Endodermal cell (in vitro differentiated cells): ENCODE measurements at regions not wholly inside any gene's neighbourhood (a gene's known extent, or its start where the extent isn't known, plus 50 kb on each side); places are given as distances from the start of the nearest gene placed in this dataset.

Source experiments
- DNase-seq: peaks from one replicate; pipeline ENCODE4 v3.0.0-alpha.2; 2017
- H3K27ac ChIP-seq: 2 replicates; pipeline ENCODE4 v1.5.1; 2013; ENCODE audit warnings: mild to moderate bottlenecking, low read depth, low read length, moderate library complexity
- H3K27me3 ChIP-seq: 2 replicates; pipeline ENCODE4 v1.6.1; 2013; ENCODE audit warnings: mild to moderate bottlenecking, low read length, moderate library complexity; ENCODE audit not compliant: insufficient read depth, control insufficient read depth, poor library complexity, severe bottlenecking
- H3K36me3 ChIP-seq: 2 replicates; pipeline ENCODE4 v1.7.0; 2013; ENCODE audit warnings: mild to moderate bottlenecking, low read length, moderate library complexity; ENCODE audit not compliant: control insufficient read depth, insufficient read depth
- H3K4me1 ChIP-seq: one replicate; pipeline ENCODE4 v1.7.0; 2013; ENCODE audit warnings: low read length; ENCODE audit not compliant: control insufficient read depth, insufficient read depth
- H3K4me3 ChIP-seq: 2 replicates; pipeline ENCODE4 v1.5.1; 2013; ENCODE audit warnings: mild to moderate bottlenecking, low read length, moderate library complexity
- H3K9ac ChIP-seq: 2 replicates; pipeline ENCODE4 v1.6.1; 2013; ENCODE audit warnings: mild to moderate bottlenecking, low read length, moderate library complexity; ENCODE audit not compliant: poor library complexity, severe bottlenecking; ENCODE audit errors: extremely low read depth
- H3K9me3 ChIP-seq: 2 replicates; pipeline ENCODE4 v1.6.1; 2013; ENCODE audit warnings: mild to moderate bottlenecking, low read length, moderate library complexity; ENCODE audit not compliant: control insufficient read depth
- H3K27ac Mint-ChIP-seq: 2 replicates; pipeline ENCODE4 v1.8.0; 2020; ENCODE audit warnings: mixed read lengths
- H3K27me3 Mint-ChIP-seq: 2 replicates; pipeline ENCODE4 v1.8.0; 2021; ENCODE audit warnings: mild to moderate bottlenecking, mixed read lengths; ENCODE audit not compliant: insufficient read depth
- H3K36me3 Mint-ChIP-seq: 2 replicates; pipeline ENCODE4 v1.8.0; 2020; ENCODE audit warnings: low read depth, mixed read lengths
- H3K4me1 Mint-ChIP-seq: 2 replicates; pipeline ENCODE4 v1.8.0; 2020; ENCODE audit warnings: mixed read lengths
- H3K4me3 Mint-ChIP-seq: 2 replicates; pipeline ENCODE4 v1.8.0; 2020; ENCODE audit warnings: mild to moderate bottlenecking, moderate library complexity, mixed read lengths
- H3K9me3 Mint-ChIP-seq: 2 replicates; pipeline ENCODE4 v1.8.0; 2020; ENCODE audit warnings: mild to moderate bottlenecking, mixed read lengths
- whole genome bisulfite sequencing, 2 experiments: methylation state at CpG; one replicate each; pipeline versions ENCODE4 v1.1.5 to v1.1.7; 2013; ENCODE audit warnings: missing lambda C conversion rate in 2 of 2, mixed read lengths in 1 of 2; ENCODE audit not compliant: insufficient coverage in 1 of 2, insufficient read length in 1 of 2; 5-methylcytosine and 5-hydroxymethylcytosine counted together
- TF ChIP-seq, protein P1 (sequence below): fragments of 200-600 bp; sonication (generic); conservative IDR thresholded peaks from 2 replicates; pipeline ENCODE4 v1.5.0; 2021; ENCODE audit warnings: antibody characterized with exemption, mild to moderate bottlenecking

DNA sequence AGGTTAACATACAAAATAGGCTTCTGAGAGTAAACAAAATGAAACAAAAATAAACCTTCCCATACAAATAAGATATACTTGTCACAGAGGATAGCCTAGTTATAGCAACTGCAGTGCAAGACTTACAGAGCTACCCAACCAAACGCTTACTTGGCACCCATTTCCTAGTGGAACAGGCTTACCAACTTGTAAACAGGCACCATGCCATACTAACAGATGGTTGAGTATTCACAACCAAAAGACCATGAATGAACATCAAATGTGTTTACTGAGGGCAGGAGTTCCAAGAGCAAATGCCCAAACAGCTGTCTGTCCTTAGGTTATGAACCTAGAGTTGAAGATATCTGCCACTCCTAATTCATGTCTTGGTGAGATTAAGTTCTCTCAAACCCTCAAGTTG lies 2629.2 kb downstream of the PCDH7 start:
- TF ChIP-seq, protein P1, sequence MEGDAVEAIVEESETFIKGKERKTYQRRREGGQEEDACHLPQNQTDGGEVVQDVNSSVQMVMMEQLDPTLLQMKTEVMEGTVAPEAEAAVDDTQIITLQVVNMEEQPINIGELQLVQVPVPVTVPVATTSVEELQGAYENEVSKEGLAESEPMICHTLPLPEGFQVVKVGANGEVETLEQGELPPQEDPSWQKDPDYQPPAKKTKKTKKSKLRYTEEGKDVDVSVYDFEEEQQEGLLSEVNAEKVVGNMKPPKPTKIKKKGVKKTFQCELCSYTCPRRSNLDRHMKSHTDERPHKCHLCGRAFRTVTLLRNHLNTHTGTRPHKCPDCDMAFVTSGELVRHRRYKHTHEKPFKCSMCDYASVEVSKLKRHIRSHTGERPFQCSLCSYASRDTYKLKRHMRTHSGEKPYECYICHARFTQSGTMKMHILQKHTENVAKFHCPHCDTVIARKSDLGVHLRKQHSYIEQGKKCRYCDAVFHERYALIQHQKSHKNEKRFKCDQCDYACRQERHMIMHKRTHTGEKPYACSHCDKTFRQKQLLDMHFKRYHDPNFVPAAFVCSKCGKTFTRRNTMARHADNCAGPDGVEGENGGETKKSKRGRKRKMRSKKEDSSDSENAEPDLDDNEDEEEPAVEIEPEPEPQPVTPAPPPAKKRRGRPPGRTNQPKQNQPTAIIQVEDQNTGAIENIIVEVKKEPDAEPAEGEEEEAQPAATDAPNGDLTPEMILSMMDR: no peak
- Mint-ChIP-seq H3K27me3 (no peaks in the 10 kb centered on the region), H3K9me3 (no peaks in the 10 kb centered on the region), H3K36me3 (no peaks in the 10 kb centered on the region), H3K4me3 (no peak overlapping the region), H3K27ac (no peak overlapping the region), H3K4me1 (no peaks in the 10 kb centered on the region)
- no peak overlapping the region for H3K27ac ChIP-seq
- no peak for DNase-seq
- H3K4me3 ChIP-seq: no peak overlapping the region
- no peaks in the 10 kb centered on the region for H3K27me3 ChIP-seq
- no peak overlapping the region for H3K9ac ChIP-seq
- H3K36me3 ChIP-seq: no peaks in the 10 kb centered on the region
- no peaks in the 10 kb centered on the region for H3K4me1 ChIP-seq
- WGBS, 2 experiments: 90 to 100% methylated on average over 1 of the region's 1 CpG
- H3K9me3 ChIP-seq: no peaks in the 10 kb centered on the region

GRCh38 chr4:33357121-33357520 lies 2637.0 kb downstream of the PCDH7 start:
- WGBS, 2 experiments: 95% methylated on average over 1 of the region's 1 CpG; no CpG with 5 or more reads in 1 of the 2 experiments
- DNase-seq: no peak
- H3K9me3 ChIP-seq: no peaks in the 10 kb centered on the region
- Mint-ChIP-seq H3K4me1 (no peaks in the 10 kb centered on the region), H3K9me3 (peaks cover 1% of the 10 kb centered on the region), H3K36me3 (no peaks in the 10 kb centered on the region), H3K27ac (no peak overlapping the region), H3K4me3 (no peak overlapping the region), H3K27me3 (no peaks in the 10 kb centered on the region)
- H3K36me3 ChIP-seq: no peaks in the 10 kb centered on the region
- TF ChIP-seq, protein P1: no peak
- H3K27ac ChIP-seq: no peak overlapping the region
- no peaks in the 10 kb centered on the region for H3K27me3 ChIP-seq
- H3K4me1 ChIP-seq: no peaks in the 10 kb centered on the region
- H3K4me3 ChIP-seq: no peak overlapping the region
- no peak overlapping the region for H3K9ac ChIP-seq

GRCh38 chr4:33369446-33369845 lies 2649.3 kb downstream of the PCDH7 start:
- no peak for DNase-seq
- no peaks in the 10 kb centered on the region for H3K36me3 Mint-ChIP-seq
- H3K9ac ChIP-seq: no peak overlapping the region
- no peaks in the 10 kb centered on the region for H3K4me1 Mint-ChIP-seq
- no peaks in the 10 kb centered on the region for H3K27me3 Mint-ChIP-seq
- no peaks in the 10 kb centered on the region for H3K36me3 ChIP-seq
- H3K4me3 ChIP-seq: no peak overlapping the region
- no peaks in the 10 kb centered on the region for H3K4me1 ChIP-seq
- H3K27ac Mint-ChIP-seq: no peak overlapping the region
- H3K4me3 Mint-ChIP-seq: no peak overlapping the region
- H3K9me3 Mint-ChIP-seq: peaks cover 9% of the 10 kb centered on the region
- peaks cover 12% of the 10 kb centered on the region for H3K9me3 ChIP-seq
- 75 to 92% methylated on average over 3 of the region's 3 CpGs for WGBS, 2 experiments
- TF ChIP-seq, protein P1: no peak
- no peak overlapping the region for H3K27ac ChIP-seq
- H3K27me3 ChIP-seq: no peaks in the 10 kb centered on the region
